ENCODE measurements at regions not wholly inside any gene's neighbourhood (a gene's known extent, or its start where the extent isn't known, plus 50 kb on each side); places are given as distances from the start of the nearest gene placed in this dataset.
"Not testable (repeated sequence)": the region's sequence is repeated elsewhere in the genome, so short reads cannot be mapped to it uniquely, and the experiment has no call there.

DNA sequence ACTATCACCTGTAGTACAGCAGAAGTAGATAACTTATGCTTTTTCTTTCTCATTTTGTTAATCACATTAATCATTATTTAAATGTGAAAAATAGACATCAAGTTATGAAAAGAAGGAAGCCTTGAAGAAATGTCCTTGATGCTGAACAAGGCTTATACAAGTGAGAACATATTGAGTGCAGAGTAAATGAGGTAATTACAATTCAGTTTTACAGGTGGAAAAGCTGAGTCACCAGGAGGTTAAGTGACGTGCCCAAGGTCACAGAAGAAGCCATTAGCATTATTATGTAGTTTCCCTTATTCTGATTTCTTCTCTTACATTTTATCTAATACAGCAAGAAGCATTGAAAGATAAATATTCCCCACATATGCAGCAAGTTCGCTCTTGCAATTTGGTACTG, 998.5 kb upstream of the CDH6 start:
- no peak for DNase-seq (ENCODE audit: low read depth in 2 of 2)

DNA sequence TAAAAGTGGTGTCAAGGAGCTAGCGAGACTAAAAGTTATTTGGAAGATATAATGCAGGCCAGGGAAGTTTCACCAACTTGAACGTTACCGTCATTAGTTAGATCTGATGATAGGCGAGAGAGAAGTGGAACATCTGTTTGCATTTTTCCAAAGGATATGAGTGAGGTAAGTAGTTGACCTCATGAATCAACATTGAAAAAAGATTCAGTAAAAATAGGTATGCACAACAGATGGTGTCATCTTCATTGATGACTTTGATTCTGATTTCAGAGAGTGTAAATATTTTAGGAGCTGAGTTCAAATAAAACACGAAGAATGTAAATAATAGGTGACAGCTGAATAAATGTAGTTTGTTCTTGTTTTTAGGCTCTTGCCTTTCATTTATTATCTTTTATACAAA, 998.9 kb upstream of the CDH6 start:
- no peak for DNase-seq (ENCODE audit: low read depth in 2 of 2)

DNA sequence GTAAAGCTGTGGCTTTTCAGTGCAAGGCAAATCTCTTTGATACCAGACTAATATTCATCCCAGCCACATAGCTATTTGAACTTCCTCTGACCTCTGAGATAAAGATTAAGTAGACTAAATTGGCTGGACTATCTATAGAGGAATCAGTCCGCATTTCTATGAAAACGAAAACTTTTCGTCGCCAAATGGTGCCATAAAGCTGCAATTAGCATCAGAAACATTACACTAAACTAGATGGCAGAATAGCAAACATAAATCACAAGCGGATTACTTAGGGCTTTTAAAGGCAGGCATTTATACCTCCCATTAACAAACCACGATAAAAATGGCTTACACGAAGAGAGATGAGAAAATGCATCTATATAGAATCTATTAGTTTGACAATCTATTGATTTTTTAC, 1009.7 kb upstream of the CDH6 start:
- no peak for DNase-seq (ENCODE audit: low read depth in 2 of 2)

DNA sequence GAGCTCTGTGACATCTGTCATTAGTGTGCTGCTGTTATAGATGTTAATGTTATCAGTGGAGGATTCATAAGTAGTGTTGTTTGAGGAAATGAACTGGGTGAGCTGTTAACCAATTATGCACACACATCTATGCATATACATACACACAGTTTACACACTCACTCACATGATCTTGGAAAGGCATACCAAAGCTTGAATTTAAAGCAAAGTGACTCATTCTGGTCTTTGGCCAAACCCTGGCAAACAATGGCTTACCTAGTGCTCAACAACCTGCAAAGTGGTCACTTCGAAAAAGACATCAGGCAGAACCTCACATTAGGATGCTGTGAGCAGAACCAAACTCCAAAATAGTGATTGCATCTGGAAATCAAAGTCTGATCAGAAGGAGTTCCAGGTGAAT, 1037.3 kb upstream of the CDH6 start:
- no peak for DNase-seq (ENCODE audit: low read depth in 2 of 2)

DNA sequence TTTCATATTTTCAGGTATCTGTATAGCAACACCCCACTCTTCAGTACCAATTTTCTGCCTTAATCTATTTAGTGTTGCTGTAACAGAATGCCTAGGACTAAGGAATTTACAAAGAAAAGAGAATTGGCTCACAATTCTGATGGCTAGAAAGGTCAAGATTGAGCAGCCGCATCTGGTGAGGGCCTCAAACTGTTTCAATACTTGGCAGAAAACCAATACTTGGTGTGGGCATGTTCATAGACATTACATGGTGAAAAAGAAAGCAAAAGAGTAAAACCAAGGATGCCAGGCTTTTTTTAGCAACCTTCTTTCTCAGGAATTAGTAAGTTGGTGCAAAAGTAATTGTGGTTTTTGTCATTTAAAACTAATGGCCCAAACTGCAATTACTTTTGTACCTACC, 1041.1 kb upstream of the CDH6 start:
- no peak for DNase-seq (ENCODE audit: low read depth in 2 of 2)

DNA sequence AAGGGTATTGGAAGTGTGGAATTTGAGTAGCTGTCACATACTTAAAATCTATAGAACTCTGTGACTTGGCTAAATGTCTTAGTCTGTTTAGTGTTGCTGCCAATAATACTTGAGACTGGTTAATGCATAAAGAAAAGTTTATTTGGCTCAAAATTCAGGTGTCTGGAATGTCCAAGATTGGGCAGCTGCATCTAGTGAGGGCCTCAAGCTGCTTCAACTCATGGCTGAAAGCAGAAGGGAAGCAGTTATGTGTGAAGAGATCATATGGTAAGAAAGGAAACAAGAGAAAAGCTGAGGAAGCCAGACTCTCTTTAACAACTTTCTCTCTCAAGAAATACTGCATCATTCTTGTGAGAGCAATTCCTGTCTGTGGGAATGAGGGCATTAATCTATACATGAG, 1043.3 kb upstream of the CDH6 start:
- no peak for DNase-seq (ENCODE audit: low read depth in 2 of 2)

DNA sequence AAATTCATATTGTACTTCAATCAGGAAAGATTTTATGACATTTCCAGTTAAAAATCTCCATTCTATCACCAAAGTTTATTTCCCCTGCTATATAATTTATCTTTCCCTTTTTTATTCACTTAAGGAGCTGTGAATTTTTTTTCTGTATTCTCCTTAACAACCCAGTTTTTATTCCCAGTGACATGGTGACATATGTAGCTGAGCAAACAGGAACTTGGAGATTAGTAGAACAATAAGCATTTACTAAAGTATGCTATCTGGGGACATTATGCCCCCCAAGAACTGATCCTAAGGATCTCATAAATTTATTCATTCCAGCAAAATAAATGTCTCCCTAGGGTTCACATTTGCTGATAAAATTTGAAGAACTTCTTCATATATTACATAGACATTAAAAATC, 1044.0 kb upstream of the CDH6 start:
- no peak for DNase-seq (ENCODE audit: low read depth in 2 of 2)

DNA sequence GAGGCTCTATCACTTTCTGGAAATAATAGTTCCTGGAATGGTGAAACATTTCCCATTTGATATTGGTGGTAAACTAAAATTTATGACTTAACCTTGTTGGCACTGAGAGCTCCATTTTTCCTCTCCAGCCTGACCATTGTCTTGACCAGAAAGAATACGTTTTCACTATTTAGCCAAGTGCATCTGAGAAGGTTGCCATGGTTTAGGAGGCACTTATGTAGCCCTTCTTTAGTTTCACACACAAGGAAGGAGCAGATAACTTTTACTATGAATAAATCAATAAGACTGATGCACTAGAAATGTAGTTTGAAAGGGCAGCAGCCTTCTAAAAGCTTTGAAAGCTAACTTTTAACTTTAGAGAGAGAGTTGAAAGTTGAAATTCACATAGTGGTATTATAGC, 1045.5 kb upstream of the CDH6 start:
- DNase-seq (ENCODE audit: low read depth in 2 of 2), result no peak

DNA sequence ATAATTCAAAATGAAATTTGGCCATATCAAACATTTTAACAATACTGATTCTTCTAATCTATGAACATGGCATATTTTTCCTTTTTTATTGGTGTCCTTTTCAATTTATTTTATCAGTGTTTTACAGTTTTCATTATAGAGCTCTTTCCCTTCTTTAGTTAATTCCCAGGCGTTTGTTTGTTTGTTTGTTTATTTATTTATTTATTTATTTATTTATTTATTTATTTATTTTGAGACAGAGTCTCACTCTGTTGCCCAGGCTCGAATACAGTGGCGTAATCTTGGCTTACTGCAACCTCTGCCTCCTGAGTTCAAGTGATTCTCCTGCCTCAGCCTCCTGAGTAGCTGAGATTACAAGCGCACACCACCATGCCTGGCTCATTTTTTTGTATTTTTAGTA, 1049.4 kb upstream of the CDH6 start:
- not testable (repeated sequence) for DNase-seq (ENCODE audit: low read depth in 2 of 2)

DNA sequence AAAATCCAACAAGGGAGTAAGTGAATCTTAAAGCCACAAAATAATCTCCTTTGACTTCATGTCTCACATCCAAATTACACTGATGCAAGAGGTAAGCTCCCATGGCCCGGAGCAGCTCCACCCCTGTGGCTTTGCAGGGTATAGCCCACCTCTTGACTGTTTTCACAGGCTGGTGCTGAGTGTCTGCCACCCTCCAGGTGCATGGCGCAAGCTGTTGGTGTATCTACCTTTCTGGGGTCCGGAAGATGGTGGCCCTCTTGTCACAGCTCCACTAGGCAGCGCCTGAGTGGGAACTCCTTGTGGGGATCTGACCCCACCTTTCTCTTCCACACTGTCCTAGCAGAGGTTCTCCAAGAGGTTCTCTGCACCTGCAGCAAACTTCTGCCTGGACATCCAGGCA, 1051.1 kb upstream of the CDH6 start:
- no peak for DNase-seq (ENCODE audit: low read depth in 2 of 2)

DNA sequence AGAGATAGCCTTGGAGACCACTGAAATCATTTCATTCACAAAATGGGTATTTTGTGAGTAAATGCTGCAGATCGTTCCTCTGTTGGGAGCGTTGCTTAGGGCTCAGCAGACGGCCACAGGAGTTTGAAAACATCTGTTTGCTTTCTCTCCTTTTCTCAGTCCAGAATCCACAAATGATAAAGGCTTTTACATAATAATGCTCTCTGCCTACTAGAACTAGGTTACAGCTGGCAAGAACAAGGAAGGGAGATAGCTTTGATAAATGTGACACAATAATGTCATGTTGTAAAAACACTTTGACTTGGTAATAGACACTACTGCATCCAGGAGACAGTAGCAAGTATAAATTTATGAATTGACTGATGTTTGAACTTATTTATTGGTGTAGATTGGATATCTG, 1072.4 kb upstream of the CDH6 start:
- DNase-seq (ENCODE audit: low read depth in 2 of 2), result no peak

DNA sequence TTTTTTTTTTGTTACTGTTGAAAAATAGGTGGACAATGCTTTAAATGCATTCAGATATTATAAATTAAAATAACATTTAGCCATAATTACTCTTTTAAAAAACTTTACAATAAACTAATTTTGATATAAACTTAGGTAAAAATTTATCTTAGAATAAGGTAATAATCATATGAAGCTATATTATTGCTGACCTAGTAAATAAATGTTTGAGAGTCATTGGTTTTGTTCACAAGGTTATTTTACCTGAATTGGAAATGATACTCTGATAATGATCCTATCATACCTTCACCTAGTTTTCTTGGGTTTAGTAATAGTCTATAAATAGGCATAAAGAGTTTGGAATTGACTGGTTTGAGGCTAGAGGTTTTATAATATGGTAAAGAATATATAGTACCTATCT, 1076.4 kb upstream of the CDH6 start:
- DNase-seq (ENCODE audit: low read depth in 2 of 2), result no peak

DNA sequence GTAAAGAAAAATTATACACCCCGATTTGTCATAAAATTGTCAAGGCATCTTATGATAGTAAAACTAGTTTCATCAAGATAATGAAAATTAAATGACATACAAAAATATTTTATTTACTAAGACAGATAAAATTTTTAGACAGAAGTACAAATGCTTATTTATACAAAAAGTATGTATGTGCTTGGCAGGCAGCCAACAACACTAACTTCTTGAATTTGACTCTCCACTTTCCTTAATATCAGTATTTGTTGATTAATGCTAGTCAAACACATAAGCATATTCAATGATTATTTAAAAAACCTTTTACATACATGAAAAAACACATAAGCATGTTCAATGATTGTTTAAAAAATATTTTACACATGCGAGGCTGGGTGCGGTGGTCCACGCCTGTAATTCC, 1079.9 kb upstream of the CDH6 start:
- DNase-seq (ENCODE audit: low read depth in 2 of 2), result no peak

DNA sequence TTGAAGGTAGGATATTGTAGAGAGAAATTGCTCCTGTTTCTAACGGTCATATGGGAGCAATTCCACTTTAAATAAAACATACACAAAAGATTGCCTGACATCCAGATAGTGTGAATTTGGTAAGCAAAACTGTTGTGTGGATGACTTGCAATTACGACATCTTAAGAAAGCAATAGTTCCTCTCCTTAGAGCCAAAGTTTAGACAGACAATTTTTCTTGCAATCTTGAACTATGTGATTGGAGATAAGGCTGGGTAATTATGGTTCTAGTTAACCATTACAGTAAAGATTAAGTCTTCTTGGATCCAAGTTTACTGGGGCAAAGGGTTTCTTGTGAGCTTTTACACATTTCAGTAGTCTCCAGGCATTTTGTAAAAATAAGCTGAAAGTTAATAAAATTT, 1080.6 kb upstream of the CDH6 start:
- no peak for DNase-seq (ENCODE audit: low read depth in 2 of 2)

DNA sequence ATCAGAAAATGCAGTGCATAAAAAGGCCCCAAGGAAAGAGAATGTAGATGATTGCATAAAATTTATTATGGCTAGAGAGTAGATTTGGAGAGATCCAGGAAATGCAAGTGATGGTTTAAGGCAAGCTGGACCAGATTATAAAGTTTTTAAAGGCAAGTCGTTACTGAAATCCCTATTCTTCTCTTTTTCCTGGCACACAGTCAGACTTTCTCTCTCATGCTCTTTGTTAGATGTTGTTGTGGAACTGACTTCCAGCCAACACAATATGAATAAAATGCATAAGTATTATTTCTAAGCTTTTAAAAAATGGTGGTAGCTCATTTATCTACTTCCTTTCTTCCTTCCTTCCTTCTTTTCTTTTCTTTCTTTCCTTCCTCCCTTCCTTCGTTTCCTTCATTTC, 1085.4 kb upstream of the CDH6 start:
- DNase-seq (ENCODE audit: low read depth in 2 of 2), result no peak

DNA sequence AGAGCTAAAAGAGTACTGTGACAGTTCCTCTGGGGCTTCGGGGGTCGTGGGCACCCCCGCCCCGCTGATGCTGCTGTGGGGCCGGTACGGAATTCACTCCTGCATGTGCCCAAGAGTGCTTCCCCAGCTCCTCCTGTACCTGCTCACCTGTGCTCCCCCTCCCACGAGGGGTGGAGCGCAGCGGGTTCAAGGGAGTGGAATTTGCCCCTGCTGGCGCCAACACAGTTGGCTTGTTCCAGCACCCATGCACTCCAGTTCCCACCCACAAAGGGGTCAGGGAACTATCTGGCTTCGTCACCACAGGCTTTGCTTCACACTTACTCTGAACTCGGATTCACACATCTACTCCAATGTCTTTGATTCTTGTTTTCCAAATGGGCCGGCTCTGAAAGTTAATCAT, 1086.9 kb upstream of the CDH6 start:
- DNase-seq (ENCODE audit: low read depth in 2 of 2), result no peak

DNA sequence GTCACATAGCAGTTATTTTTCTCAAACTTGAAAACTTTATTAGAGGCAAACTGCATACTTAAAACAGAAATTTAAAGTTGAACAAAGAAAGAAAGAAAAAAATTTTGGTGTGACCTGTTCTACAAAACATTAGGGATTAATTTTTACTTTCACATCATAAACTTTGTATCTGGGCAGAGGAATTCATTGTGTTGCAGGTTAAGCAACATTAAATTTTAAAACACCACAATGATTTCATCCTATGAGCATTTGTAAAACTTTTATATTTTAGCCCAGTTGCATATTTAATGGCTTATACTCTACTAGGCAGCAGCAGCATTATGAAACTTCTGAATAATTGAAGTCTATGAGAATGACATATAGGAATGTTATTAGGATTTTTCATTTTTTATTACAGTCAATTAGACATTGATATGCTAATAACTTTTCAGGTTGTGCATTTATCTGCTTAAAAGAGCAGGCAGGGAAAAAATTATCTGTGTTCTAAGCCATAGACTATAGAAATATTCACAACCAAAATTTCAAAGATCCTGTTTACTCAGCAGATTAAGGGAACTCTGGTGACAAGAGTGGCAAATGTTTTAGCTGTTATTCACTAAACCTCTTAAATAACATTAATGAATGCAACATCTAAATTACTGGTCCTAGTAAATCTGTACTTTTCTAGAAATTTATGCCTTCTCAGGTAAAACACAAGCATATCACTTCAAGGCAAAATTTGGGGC, 1088.5 kb upstream of the CDH6 start:
- DNase-seq (ENCODE audit: low read depth in 2 of 2), result no peak

DNA sequence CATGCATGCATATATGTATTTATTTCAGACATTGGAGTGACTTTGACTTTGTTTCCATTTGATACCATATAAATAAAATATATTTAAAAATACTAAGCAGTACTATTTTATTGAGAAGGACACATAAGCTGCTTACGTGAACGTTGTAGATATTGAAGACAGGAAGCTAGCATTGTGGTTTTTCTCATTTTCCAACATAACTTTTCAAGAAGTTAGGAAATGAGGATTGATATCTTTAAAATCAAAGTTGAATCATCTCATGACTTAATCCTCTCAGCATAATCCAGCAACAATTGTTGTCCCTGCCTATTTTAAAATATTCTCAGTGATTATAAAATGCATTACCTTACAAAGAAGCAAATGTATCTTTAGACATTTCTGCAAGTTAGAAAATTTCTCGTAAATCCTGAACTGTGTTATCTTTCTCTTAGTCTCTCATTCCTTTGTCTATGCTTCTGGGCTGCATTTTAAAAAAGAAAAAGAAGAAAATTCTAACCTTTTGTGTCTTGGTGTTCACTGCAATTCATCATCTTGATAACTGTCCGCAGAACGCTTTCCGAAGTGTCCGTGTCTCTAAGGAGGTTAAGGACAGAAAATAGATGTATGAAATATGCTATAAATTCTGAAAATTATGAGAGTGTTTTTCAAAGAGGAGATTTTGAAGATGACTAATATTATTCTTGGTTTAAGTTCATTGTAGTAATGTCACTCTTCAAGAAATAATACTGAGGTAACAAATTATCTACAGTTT, 1089.9 kb upstream of the CDH6 start:
- no peak for DNase-seq (ENCODE audit: low read depth in 2 of 2)

DNA sequence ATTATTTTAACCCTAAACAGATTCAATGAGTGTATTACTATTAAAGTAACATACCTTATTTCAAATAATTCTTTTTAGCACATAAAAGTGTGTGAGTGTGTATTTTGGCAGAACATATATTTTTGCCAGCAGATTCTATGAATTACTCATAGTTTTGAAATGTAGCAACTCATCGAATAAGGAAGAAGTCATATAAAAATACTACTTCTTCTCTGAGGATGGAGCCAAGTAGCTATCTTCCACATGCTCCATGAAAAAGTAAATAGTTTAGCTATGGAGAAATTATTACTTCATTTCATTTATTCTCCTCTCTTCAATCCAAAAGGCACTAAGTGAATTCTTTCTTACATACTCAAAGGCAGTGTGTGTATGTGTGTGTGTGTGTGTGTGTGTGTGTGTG, 1090.4 kb upstream of the CDH6 start:
- DNase-seq (ENCODE audit: low read depth in 2 of 2), result no peak

DNA sequence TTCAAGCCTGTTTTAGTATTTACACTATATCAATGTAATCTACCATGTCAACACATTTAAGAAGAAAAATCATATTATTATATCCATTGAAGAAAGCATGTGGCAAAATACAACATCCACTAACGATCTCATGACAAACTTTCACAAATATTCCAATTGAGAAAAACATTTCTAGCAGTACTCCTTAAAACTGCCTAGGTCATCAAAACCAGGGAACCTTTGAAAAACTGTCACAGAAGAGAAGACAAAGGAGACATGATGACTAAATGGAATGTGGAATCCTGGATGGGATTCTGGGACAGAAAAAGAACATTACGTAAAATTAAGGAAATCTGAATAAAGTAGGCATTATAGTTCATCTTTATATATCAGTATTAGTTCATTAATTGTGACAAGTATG, 1091.3 kb upstream of the CDH6 start:
- no peak for DNase-seq (ENCODE audit: low read depth in 2 of 2)

DNA sequence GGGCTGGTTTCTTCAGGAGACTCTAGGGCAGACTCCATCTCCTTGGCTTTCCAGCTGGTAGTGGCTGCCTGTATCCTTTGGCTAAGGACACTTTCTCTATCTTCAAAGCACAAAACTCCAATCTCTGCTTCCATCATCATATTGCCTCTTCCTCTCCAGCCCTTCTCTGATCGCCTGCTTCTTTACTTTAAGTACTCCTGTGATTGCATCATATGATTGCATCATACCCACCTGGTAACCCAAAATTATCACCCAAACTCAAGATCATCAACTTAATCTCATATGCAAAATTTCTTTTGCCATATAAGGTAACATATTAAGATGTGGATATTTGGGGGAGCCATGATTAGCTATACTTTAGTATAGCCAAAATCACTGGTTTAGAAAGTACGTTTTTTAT, 1092.6 kb upstream of the CDH6 start:
- DNase-seq (ENCODE audit: low read depth in 2 of 2), result no peak

DNA sequence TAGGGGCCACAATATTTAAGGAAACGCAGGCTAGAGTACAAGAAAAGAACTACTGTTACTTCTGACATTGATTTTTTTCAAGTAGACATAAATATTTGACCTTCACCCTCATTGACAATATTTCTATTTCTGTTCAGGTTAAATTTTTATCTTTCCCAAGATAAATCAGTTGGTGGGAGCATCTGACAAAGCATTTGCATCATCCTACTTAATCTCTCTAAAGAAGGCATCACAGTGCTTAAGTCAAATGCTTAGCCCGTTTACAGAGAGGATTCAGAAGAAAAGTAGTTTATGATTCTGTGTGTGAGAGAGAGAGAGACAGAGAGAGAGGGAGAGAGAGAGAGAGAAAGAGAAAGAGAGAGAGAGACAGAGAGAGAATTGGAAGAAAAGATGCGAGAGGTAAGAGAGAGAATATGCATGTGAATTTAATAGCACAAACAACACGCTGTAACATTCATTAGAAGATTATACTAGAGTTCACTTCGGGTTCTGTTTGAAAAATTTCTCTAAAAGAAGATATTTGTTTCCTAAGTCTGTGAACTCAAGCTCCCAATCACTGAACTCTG, 1093.3 kb upstream of the CDH6 start:
- DNase-seq (ENCODE audit: low read depth in 2 of 2), result no peak

DNA sequence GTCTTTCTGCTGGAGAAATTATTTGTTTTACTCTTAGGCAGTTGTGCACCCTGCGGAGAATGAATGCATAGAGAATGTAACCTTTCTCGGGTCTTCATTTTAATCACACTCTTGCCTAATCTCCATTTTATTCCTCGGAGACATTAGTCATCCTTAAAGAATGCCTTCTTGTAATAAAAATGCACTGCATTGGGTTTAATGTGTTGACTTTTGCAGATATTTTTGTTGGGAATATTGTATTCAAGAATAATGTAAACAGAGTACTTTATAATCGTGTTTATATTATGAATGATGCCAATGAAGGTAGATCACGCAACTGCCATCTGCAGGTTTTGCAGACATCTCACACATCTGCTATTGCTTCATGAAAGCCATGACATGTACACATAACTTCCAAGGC, 1093.9 kb upstream of the CDH6 start:
- no peak for DNase-seq (ENCODE audit: low read depth in 2 of 2)
